HCEC 1CT (cell line): ENCODE measurements at regions not wholly inside any gene's neighbourhood (a gene's known extent, or its start where the extent isn't known, plus 50 kb on each side); places are given as distances from the start of the nearest gene placed in this dataset.
"Not testable (repeated sequence)": the region's sequence is repeated elsewhere in the genome, so short reads cannot be mapped to it uniquely, and the experiment has no call there.

Source experiments
- DNase-seq: peaks from one replicate; pipeline ENCODE4 v3.0.0-alpha.2; 2017

GRCh38 chr18:57951999-57952774 is 91.8 kb upstream of the NEDD4L start:
- no peak for DNase-seq

GRCh38 chr18:57951117-57951796 is 92.8 kb upstream of the NEDD4L start:
- DNase-seq, result no peak

- DNase-seq, result peak; percentile 68
These were observed 93.5 kb upstream of the NEDD4L start for GRCh38 chr18:57950542-57950941.

GRCh38 chr18:57949335-57949734 is 94.7 kb upstream of the NEDD4L start:
- DNase-seq, result not testable (repeated sequence)

GRCh38 chr18:57947117-57947516 is 96.9 kb upstream of the NEDD4L start:
- no peak for DNase-seq

- peak; percentile 78 for DNase-seq
These were observed 100.3 kb upstream of the NEDD4L start for GRCh38 chr18:57943723-57944122.

GRCh38 chr18:57942493-57942892 is 101.5 kb upstream of the NEDD4L start:
- no peak for DNase-seq

- DNase-seq, result no peak
These were observed 102.1 kb upstream of the NEDD4L start for GRCh38 chr18:57941841-57942489.

GRCh38 chr18:57940166-57940660 is 103.8 kb upstream of the NEDD4L start:
- DNase-seq, result no peak

GRCh38 chr18:57934375-57934774 is 109.7 kb upstream of the NEDD4L start:
- not testable (repeated sequence) for DNase-seq

GRCh38 chr18:57931038-57931437 is 113.0 kb upstream of the NEDD4L start:
- no peak for DNase-seq

GRCh38 chr18:57930476-57930875 is 113.5 kb upstream of the NEDD4L start:
- peak; percentile 49 for DNase-seq

GRCh38 chr18:57929922-57930321 is 114.1 kb upstream of the NEDD4L start:
- no peak for DNase-seq

- no peak for DNase-seq
These were observed 115.6 kb upstream of the NEDD4L start for GRCh38 chr18:57928466-57928865.

GRCh38 chr18:57927511-57927910 is 116.5 kb upstream of the NEDD4L start:
- DNase-seq, result no peak

GRCh38 chr18:57925706-57926105 is 118.3 kb upstream of the NEDD4L start:
- DNase-seq, result peak; percentile 87

GRCh38 chr18:57923611-57924010 is 120.4 kb upstream of the NEDD4L start:
- DNase-seq, result no peak

GRCh38 chr18:57922885-57923284 is 119.8 kb upstream of the ATP8B1 start:
- no peak for DNase-seq

GRCh38 chr18:57921708-57922107 is 118.6 kb upstream of the ATP8B1 start:
- peak; percentile 72 for DNase-seq

GRCh38 chr18:57920036-57920435 is 116.9 kb upstream of the ATP8B1 start:
- no peak for DNase-seq

GRCh38 chr18:57918601-57919000 is 115.5 kb upstream of the ATP8B1 start:
- DNase-seq, result no peak

GRCh38 chr18:57916684-57917083 is 113.6 kb upstream of the ATP8B1 start:
- DNase-seq, result no peak

GRCh38 chr18:57915865-57916582 is 112.9 kb upstream of the ATP8B1 start:
- DNase-seq, result peak; percentile 28
